Forelimb muscle (tissue), 1 donor: ENCODE measurements at regions not wholly inside any gene's neighbourhood (a gene's known extent, or its start where the extent isn't known, plus 50 kb on each side); places are given as distances from the start of the nearest gene placed in this dataset.

Source experiments
- DNase-seq: peaks from one replicate; pipeline ENCODE4 v3.0.0-alpha.2; 2013; ENCODE audit warnings: low read depth

- DNase-seq = no peak
Observed at GRCh38 chr4:52273885-52274284, 222.8 kb downstream of the SPATA18 start.

GRCh38 chr4:52288212-52288855 lies 237.2 kb downstream of the SPATA18 start:
- no peak for DNase-seq

- peak; percentile 72 for DNase-seq
Observed at GRCh38 chr4:52290466-52290865, 239.4 kb downstream of the SPATA18 start.

- DNase-seq = no peak
Observed at GRCh38 chr4:52292245-52292644, 241.1 kb downstream of the SPATA18 start.

GRCh38 chr4:52296341-52296740 lies 245.2 kb downstream of the SPATA18 start:
- no peak for DNase-seq

GRCh38 chr4:52298444-52298843 lies 247.3 kb downstream of the SPATA18 start:
- no peak for DNase-seq

- no peak for DNase-seq
Observed at GRCh38 chr4:52299120-52299519, 248.0 kb downstream of the SPATA18 start.

- no peak for DNase-seq
Observed at GRCh38 chr4:52311464-52312125, 260.5 kb downstream of the SPATA18 start.

GRCh38 chr4:52312722-52313121 lies 261.6 kb downstream of the SPATA18 start:
- DNase-seq = no peak

GRCh38 chr4:52317361-52317879 lies 266.3 kb downstream of the SPATA18 start:
- no peak for DNase-seq

- no peak for DNase-seq
Observed at GRCh38 chr4:52317981-52318380, 266.9 kb downstream of the SPATA18 start.

GRCh38 chr4:52329894-52330293 lies 278.8 kb downstream of the SPATA18 start:
- no peak for DNase-seq

- no peak for DNase-seq
Observed at GRCh38 chr4:52343595-52343994, 292.5 kb downstream of the SPATA18 start.

- no peak for DNase-seq
Observed at GRCh38 chr4:52350926-52351325, 299.8 kb downstream of the SPATA18 start.

- peak; percentile 25 for DNase-seq
Observed at GRCh38 chr4:52358366-52358765, 300.7 kb downstream of the USP46 start.

- DNase-seq = peak; percentile 45
Observed at GRCh38 chr4:52358883-52359321, 300.2 kb downstream of the USP46 start.

GRCh38 chr4:52366191-52366590 lies 292.9 kb downstream of the USP46 start:
- peak; percentile 62 for DNase-seq

GRCh38 chr4:52366621-52367020 lies 292.5 kb downstream of the USP46 start:
- peak; percentile 56 for DNase-seq

GRCh38 chr4:52367282-52367830 lies 291.7 kb downstream of the USP46 start:
- peak; percentile 22 for DNase-seq

- DNase-seq = no peak
Observed at GRCh38 chr4:52368895-52369294, 290.2 kb downstream of the USP46 start.

GRCh38 chr4:52369649-52370048 lies 289.5 kb downstream of the USP46 start:
- DNase-seq = no peak

- no peak for DNase-seq
Observed at GRCh38 chr4:52370576-52370975, 288.5 kb downstream of the USP46 start.

GRCh38 chr4:52371841-52372240 lies 287.3 kb downstream of the USP46 start:
- no peak for DNase-seq
